Daoy (cell line): ENCODE measurements at regions not wholly inside any gene's neighbourhood (a gene's known extent, or its start where the extent isn't known, plus 50 kb on each side); places are given as distances from the start of the nearest gene placed in this dataset.

Experiments used
- DNase-seq: peaks from one replicate; pipeline ENCODE4 v3.0.0-alpha.2; 2015; ENCODE audit warnings: low read depth

- no peak for DNase-seq
Measured at GRCh38 chr1:80436851-80437250, 1363.9 kb upstream of the ADGRL2 start.

GRCh38 chr1:80427881-80428280 is 1372.9 kb upstream of the ADGRL2 start:
- DNase-seq: no peak

GRCh38 chr1:80424249-80424648 is 1376.5 kb upstream of the ADGRL2 start:
- DNase-seq: no peak

GRCh38 chr1:80418134-80418533 is 1382.6 kb upstream of the ADGRL2 start:
- no peak for DNase-seq

DNA sequence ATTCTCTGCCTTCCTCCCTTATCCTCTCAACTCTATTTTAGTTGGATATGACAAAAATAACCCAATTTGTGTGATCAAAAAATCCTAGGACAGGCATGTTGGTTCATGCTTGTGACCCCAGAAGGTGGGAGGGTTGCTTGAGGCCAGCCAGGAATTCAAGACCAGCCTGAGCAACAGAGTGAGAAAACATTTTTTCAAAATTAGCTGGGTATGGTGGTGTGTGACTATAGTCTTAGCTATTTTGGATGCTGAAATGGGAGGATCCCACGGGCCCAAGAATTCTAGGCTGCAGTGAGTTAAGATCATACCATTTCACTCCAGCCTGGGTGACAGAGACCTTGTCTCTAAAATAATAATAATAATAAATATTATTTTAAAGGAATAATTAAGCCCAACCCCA is 1383.1 kb upstream of the ADGRL2 start:
- DNase-seq: no peak

GRCh38 chr1:80413969-80414368 is 1386.8 kb upstream of the ADGRL2 start:
- DNase-seq: no peak

- DNase-seq: no peak
Measured at GRCh38 chr1:80410233-80410632, 1390.5 kb upstream of the ADGRL2 start.

- DNase-seq: no peak
Measured at GRCh38 chr1:80403471-80403893, 1397.0 kb upstream of the ADGRL4 start.

DNA sequence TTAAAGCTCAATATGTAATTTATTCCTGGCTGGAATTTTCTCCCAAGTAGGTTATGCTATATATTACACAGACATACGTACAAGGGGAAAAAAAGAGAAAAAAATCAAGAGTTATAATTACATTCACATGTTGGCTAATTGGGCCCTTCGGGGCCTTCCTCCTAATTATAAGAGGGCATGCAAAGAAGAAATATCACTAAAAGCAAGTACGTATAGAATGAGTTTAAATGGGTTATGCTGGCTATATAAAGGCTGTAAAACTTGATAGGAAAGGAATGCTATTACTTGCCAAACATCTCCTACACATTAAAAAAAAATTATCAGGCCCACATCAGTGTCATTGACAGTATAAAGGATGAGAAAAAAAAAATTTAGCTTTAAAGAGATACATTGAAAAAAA is 1396.1 kb upstream of the ADGRL4 start:
- no peak for DNase-seq

GRCh38 chr1:80401757-80402156 is 1395.2 kb upstream of the ADGRL4 start:
- no peak for DNase-seq

- DNase-seq: no peak
Measured at GRCh38 chr1:80392529-80392928, 1386.0 kb upstream of the ADGRL4 start.

DNA sequence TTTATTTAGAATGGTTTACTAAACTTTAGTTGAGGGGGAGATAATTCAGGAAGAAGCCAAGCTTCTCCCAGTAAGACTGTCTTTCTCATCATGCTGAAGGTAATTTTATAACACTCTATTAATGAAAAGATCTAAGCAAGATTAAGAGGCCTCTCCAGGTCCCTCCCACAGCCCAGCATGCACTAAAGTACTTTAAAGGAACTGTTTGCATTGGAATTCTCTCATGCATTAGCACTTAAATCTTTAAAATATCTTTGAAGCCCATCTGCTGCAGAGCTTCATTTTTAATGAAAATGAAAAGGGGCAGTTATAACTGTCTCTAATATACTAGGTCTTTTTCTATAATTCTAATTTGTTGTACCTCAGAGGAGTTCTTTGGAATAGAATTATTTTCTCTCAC is 1379.1 kb upstream of the ADGRL4 start:
- no peak for DNase-seq

- no peak for DNase-seq
Measured at GRCh38 chr1:80384959-80385358, 1378.4 kb upstream of the ADGRL4 start.

- no peak for DNase-seq
Measured at GRCh38 chr1:80384083-80384830, 1377.7 kb upstream of the ADGRL4 start.

DNA sequence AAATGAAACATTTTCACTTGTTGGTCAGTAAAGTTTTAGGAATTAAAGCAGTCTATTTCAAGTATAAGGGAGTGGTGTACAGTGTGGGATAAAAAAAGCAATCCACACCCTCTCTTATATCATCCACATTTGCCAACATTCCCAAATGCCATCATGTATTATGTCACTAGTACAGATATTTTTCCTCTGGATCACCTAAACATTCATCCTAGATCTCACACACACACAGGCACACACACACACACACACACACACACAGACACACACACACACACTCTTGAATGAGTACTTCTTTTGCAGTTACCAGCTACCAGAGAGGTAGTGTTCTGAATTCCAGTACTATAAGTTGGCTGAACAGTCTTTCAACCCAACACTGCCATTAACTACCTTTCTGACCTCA is 1369.1 kb upstream of the ADGRL4 start:
- DNase-seq: no peak

GRCh38 chr1:80375109-80375508 is 1368.6 kb upstream of the ADGRL4 start:
- no peak for DNase-seq

DNA sequence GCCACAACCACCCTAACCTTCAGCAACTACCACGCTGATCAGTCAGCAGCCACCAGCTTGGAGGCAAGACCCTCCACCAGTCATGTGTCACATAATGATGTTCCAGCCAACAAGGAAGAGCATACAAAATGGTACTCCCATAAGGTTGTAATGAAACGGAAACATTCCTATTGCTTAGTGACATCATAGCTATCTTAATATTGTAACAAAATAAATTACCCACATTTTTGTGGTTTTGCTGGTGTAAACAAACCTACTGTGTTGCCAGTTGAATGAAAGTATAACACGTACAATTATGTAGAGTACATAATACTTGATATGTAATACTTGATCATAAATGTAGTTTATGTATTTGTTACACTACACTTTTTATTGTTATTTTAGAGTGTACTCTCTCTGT is 1363.2 kb upstream of the ADGRL4 start:
- no peak for DNase-seq

GRCh38 chr1:80367058-80367457 is 1360.5 kb upstream of the ADGRL4 start:
- DNase-seq: no peak

- DNase-seq: no peak
Measured at GRCh38 chr1:80365359-80366021, 1359.0 kb upstream of the ADGRL4 start.

DNA sequence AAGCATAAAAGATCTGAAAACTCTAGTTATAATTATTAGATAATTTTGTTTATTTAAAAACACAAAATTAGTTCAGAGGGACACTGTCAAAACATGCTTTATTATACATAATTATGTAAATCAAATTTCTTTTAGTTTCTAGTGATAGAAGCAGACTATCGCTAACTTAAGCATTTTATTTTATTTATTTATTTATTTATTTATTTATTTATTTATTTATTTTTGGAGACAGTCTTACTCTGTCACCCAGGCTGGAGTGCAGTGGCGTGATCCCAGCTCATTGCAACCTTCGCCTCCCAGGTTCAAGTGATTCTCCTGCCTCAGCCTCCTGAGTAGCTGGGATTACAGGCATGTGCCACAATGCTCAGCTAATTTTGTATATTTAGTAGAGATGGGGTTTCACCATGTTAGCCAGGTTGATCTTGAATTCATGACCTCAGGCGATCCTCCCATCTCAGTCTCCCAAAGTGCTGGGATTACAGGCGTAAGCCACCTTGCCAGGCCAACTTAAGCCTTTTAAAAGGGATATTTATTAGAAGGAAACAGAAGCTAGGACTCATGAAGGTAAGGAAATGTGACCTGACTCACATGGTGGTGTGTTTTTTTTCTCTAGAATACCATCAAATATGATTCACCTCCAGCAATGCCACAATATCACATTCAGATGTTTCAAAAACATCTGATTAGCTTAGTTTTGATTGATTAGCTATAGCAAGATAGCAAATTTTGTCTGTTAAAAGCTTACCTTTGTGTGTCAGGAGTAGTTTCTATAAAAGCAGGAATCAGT is 1357.4 kb upstream of the ADGRL4 start:
- no peak for DNase-seq

GRCh38 chr1:80359666-80360065 is 1353.1 kb upstream of the ADGRL4 start:
- no peak for DNase-seq

- DNase-seq: no peak
Measured at GRCh38 chr1:80349218-80349617, 1342.7 kb upstream of the ADGRL4 start.

- no peak for DNase-seq
Measured at GRCh38 chr1:80341021-80341420, 1334.5 kb upstream of the ADGRL4 start.
